GM12892 (cell line): ENCODE measurements at regions not wholly inside any gene's neighbourhood (a gene's known extent, or its start where the extent isn't known, plus 50 kb on each side); places are given as distances from the start of the nearest gene placed in this dataset.

Experiments
- POLR2A ChIP-seq: IDR thresholded peaks from 2 replicates; pipeline ENCODE4 v1.6.1; 2011; ENCODE audit warnings: low read depth, low read length, control low read depth
- POLR2AphosphoS5 ChIP-seq: IDR thresholded peaks from 2 replicates; pipeline ENCODE4 v1.6.1; 2011; ENCODE audit warnings: low read depth, low read length, control low read depth
- TAF1 ChIP-seq: IDR thresholded peaks from 2 replicates; pipeline ENCODE4 v1.6.1; 2011; ENCODE audit warnings: low read depth, mild to moderate bottlenecking, control low read depth, low read length, borderline replicate concordance

GRCh38 chr2:4662161-4662779 lies 958.9 kb downstream of the DCDC2C start:
- no peak for TF ChIP-seq TAF1
- TF ChIP-seq POLR2AphosphoS5 = no peak
- TF ChIP-seq POLR2A = no peak
